Activated CD8-positive, alpha-beta T cell treated with anti-CD3 and anti-CD28 coated beads for 36 hours (primary cell): ENCODE measurements at regions not wholly inside any gene's neighbourhood (a gene's known extent, or its start where the extent isn't known, plus 50 kb on each side); places are given as distances from the start of the nearest gene placed in this dataset.

Experiments used
- ATAC-seq: fragments of 200-7000 bp; cut with Tn5 transposase; one replicate; pipeline ENCODE4 v1.10.0; 2021; ENCODE audit warnings: mild to moderate bottlenecking, moderate library complexity
- CTCF ChIA-PET: fragments of 350-600 bp; sonication (Branson Sonifier 250); formaldehyde crosslinking; loops from one replicate; lab custom pipeline; 2021; ENCODE audit warnings: antibody characterized with exemption; lab: Charles Lee
- POLR2A ChIA-PET: fragments of 350-600 bp; sonication (Branson Sonifier 250); formaldehyde crosslinking; loops from one replicate; lab custom pipeline; 2021; ENCODE audit warnings: antibody characterized with exemption; lab: Charles Lee
- DNase-seq: peaks from one replicate; pipeline ENCODE4 v3.0.0-alpha.2; 2020
- H3K27ac Mint-ChIP-seq: one replicate; pipeline ENCODE4 v1.8.0; 2021; ENCODE audit warnings: mild to moderate bottlenecking, mixed read lengths
- H3K27me3 Mint-ChIP-seq: one replicate; pipeline ENCODE4 v1.8.0; 2021; ENCODE audit warnings: mixed read lengths
- H3K36me3 Mint-ChIP-seq: one replicate; pipeline ENCODE4 v1.8.0; 2021; ENCODE audit warnings: low read depth, mixed read lengths
- H3K4me1 Mint-ChIP-seq: one replicate; pipeline ENCODE4 v1.8.0; 2021; ENCODE audit warnings: low read depth, mixed read lengths
- H3K4me3 Mint-ChIP-seq: one replicate; pipeline ENCODE4 v1.8.0; 2021; ENCODE audit warnings: mild to moderate bottlenecking, moderate library complexity, mixed read lengths
- H3K9me3 Mint-ChIP-seq: one replicate; pipeline ENCODE4 v1.8.0; 2021; ENCODE audit warnings: mixed read lengths
- intact Hi-C: fragments of 100-400 bp; cut with micrococcal nuclease; formaldehyde crosslinking; loops from one replicate; pipeline ENCODE4 v1.10.0; 2022
- TF ChIP-seq, protein P1 (sequence below): fragments of 200-600 bp; IDR thresholded peaks from one replicate; pipeline ENCODE4 v1.8.0; 2022; ENCODE audit warnings: antibody characterized with exemption, mild to moderate bottlenecking

DNA sequence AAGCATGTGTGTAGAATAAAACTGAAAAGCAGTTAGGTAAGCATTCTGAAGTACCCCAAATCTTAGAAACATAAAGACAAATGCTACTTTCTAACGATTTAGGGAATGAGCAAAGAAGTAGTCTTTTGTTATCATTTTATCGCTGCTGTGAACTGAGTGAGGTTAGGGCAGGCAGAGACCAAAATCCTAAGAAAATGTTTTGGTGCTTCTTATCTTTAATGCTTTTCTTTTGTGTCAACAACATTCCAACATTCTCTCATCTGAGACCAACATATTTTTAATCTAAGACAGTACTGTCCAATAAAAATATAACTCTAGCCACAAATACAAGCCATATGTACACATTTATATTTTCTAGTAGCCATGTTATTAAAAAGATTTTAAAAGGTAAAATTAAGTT, 789.4 kb upstream of the PIK3C3 start:
- intact Hi-C loops: no loop called here
- TF ChIP-seq, protein P1, sequence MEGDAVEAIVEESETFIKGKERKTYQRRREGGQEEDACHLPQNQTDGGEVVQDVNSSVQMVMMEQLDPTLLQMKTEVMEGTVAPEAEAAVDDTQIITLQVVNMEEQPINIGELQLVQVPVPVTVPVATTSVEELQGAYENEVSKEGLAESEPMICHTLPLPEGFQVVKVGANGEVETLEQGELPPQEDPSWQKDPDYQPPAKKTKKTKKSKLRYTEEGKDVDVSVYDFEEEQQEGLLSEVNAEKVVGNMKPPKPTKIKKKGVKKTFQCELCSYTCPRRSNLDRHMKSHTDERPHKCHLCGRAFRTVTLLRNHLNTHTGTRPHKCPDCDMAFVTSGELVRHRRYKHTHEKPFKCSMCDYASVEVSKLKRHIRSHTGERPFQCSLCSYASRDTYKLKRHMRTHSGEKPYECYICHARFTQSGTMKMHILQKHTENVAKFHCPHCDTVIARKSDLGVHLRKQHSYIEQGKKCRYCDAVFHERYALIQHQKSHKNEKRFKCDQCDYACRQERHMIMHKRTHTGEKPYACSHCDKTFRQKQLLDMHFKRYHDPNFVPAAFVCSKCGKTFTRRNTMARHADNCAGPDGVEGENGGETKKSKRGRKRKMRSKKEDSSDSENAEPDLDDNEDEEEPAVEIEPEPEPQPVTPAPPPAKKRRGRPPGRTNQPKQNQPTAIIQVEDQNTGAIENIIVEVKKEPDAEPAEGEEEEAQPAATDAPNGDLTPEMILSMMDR: no peak
- no peak overlapping the region for H3K4me3 Mint-ChIP-seq
- H3K27ac Mint-ChIP-seq: no peak overlapping the region
- ATAC-seq: no peak
- H3K27me3 Mint-ChIP-seq: no peaks in the 10 kb centered on the region
- ChIA-PET CTCF (no interaction called here), POLR2A (no interaction called here)
- peaks cover 9% of the 10 kb centered on the region for H3K9me3 Mint-ChIP-seq
- H3K36me3 Mint-ChIP-seq: no peaks in the 10 kb centered on the region
- H3K4me1 Mint-ChIP-seq: no peaks in the 10 kb centered on the region
- no peak for DNase-seq

DNA sequence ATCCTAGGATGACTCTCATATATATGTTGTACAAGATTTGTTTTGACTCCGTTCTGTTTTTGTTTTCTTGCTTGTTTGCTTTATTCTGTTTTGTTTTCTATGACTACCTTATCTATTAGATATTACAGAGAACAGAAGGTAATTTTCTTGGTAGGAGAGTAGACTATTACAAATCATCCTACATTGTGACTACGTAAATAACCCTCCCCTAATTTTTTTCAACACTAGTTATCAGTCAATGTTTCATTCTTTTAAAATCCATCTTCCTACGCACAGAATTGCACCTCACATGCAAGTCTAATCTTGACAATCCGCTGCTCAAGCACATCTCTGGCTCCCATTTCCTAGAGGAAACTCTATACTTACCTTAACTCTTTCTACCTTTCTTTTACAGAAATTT, 792.3 kb upstream of the PIK3C3 start:
- H3K27ac Mint-ChIP-seq: no peak overlapping the region
- DNase-seq (no peak), ATAC-seq (no peak)
- POLR2A ChIA-PET: no interaction called here
- no peaks in the 10 kb centered on the region for H3K4me1 Mint-ChIP-seq
- H3K9me3 Mint-ChIP-seq: peaks cover 7% of the 10 kb centered on the region
- TF ChIP-seq, protein P1: no peak
- no peaks in the 10 kb centered on the region for H3K36me3 Mint-ChIP-seq
- H3K4me3 Mint-ChIP-seq: no peak overlapping the region
- no peaks in the 10 kb centered on the region for H3K27me3 Mint-ChIP-seq
- intact Hi-C loops: no loop called here
- CTCF ChIA-PET: no interaction called here

DNA sequence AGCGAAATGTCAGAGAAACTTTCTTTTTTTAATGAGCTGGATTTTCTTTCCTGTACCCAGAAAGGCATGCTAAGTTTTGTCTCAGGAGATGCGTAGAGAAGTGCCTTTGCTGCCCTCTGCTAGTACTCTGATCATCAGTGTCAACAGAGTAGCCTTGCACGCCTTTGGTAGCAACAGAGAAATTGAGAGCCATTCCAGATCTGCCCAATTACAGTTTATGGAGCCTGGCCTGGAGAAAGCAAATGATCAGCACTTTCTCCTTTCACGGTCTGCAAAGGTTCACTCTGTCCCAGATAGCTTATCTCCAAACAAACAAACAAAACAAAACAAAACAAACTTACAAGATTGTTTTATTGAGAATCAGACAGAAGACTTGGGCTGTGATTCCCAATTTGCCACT, 792.8 kb upstream of the PIK3C3 start:
- ChIA-PET POLR2A (no interaction called here), CTCF (no interaction called here)
- Mint-ChIP-seq H3K27me3 (no peaks in the 10 kb centered on the region), H3K27ac (no peak overlapping the region), H3K4me1 (no peaks in the 10 kb centered on the region), H3K36me3 (no peaks in the 10 kb centered on the region), H3K9me3 (peaks cover 7% of the 10 kb centered on the region), H3K4me3 (no peak overlapping the region)
- TF ChIP-seq, protein P1: no peak
- DNase-seq (no peak), ATAC-seq (no peak)
- intact Hi-C loops: no loop called here

- Mint-ChIP-seq H3K27ac (no peak overlapping the region), H3K36me3 (no peaks in the 10 kb centered on the region), H3K27me3 (no peaks in the 10 kb centered on the region), H3K9me3 (peaks cover 3% of the 10 kb centered on the region), H3K4me1 (no peaks in the 10 kb centered on the region), H3K4me3 (no peak overlapping the region)
- intact Hi-C loops: no loop called here
- ATAC-seq (no peak), DNase-seq (no peak)
- CTCF ChIA-PET: interaction anchor here (0.9 kb wide), 1 partner anchor 11 kb away, joined by 3 read pairs; no protein-coding TSS in a partner anchor
- POLR2A ChIA-PET: no interaction called here
- TF ChIP-seq, protein P1: no peak
Measured at GRCh38 chr18:41155910-41156851, 798.9 kb upstream of the PIK3C3 start.

GRCh38 chr18:41155025-41155424, 800.0 kb upstream of the PIK3C3 start:
- no peak for DNase-seq
- TF ChIP-seq, protein P1: no peak
- intact Hi-C loops: no loop called here
- no peak for ATAC-seq
- H3K4me3 Mint-ChIP-seq: no peak overlapping the region
- H3K4me1 Mint-ChIP-seq: no peaks in the 10 kb centered on the region
- CTCF ChIA-PET: no interaction called here
- no peaks in the 10 kb centered on the region for H3K27me3 Mint-ChIP-seq
- H3K27ac Mint-ChIP-seq: no peak overlapping the region
- H3K9me3 Mint-ChIP-seq: peaks cover 5% of the 10 kb centered on the region
- POLR2A ChIA-PET: no interaction called here
- no peaks in the 10 kb centered on the region for H3K36me3 Mint-ChIP-seq
